GM19025 (cell line): ENCODE measurements at regions not wholly inside any gene's neighbourhood (a gene's known extent, or its start where the extent isn't known, plus 50 kb on each side); places are given as distances from the start of the nearest gene placed in this dataset.

Experiments
- ATAC-seq: cut with Tn5 transposase; IDR thresholded peaks from one replicate; pipeline ENCODE4 v1.9.1; 2021; ENCODE audit warnings: mild to moderate bottlenecking, low read depth, moderate library complexity; ENCODE audit not compliant: unreplicated experiment

GRCh38 chr1:87194271-87194774 is 134.4 kb upstream of the LMO4 start:
- ATAC-seq = no peak

DNA sequence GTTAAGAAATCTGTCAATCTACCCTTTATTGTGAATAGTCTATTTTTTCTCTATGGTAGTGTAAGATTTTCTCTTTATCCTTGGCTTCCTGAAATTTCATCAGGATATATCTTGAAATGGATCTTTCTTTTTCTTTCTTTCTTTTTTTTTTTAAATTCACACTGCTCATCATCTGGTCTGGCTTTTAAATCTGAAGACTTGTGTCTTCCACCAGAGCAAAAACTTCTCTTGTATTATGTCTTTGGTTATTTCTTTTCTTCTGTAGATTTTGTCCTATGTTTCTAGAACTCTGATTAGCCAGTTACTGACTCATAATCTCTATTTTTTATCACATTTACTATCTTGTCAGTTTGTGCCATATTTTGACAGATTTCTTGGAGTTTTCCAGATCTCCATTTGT is 133.8 kb upstream of the LMO4 start:
- ATAC-seq = no peak

GRCh38 chr1:87196110-87196827 is 132.4 kb upstream of the LMO4 start:
- ATAC-seq = no peak

GRCh38 chr1:87197156-87197555 is 131.5 kb upstream of the LMO4 start:
- ATAC-seq = no peak

DNA sequence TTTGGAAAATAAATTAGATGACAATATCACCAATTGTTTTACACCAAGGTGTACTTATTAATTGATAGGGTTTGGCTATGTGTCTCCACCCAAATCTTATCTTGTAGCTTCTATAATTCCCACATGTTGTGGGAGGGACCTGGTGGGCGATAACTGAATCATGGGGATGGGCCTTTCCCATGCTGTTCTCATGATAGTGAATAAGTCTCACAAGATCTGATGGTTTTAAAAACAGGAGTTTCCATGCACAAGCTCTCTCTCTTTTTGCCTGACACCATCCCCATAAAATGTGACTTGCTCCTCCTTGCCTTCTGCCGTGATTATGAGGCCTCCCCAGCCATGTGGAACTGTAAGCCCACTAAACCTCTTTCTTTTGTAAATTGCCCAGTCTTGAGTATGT is 131.0 kb upstream of the LMO4 start:
- ATAC-seq = no peak

DNA sequence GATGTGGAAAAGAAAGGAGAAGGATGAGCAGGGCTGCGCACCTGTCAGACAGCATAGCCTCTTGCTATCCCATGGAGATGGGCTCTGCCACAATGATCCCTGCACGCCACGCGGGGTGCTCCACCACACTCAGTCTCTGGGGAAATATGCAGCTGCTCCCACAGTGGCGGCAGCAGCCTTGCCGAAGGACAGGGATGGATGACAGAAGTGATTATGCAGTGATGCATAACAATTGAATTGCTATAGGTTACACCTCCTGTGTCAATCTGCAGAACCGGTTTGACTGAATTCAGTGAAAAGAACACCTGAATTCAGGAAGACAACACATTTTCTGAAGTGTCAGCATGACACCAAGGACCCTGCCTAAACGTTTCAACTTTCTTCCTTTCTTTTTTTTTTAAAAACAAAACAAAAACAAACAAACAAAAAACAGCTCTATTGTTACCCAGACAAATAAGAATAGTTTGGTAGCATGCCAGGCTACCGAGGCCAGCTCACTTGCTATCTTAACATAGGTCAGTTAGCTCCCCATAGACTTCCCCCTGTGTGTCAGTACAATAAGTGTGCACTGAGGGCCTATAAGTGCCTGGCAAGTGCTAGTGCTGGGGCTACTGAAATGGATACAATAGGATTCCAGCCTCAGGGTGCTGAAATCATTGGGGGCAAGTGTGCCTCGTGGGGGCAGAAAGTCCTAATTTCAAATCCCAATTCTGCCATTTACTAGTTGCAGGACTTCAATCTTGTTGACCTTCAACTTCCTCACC is 127.6 kb upstream of the LMO4 start:
- no peak for ATAC-seq

DNA sequence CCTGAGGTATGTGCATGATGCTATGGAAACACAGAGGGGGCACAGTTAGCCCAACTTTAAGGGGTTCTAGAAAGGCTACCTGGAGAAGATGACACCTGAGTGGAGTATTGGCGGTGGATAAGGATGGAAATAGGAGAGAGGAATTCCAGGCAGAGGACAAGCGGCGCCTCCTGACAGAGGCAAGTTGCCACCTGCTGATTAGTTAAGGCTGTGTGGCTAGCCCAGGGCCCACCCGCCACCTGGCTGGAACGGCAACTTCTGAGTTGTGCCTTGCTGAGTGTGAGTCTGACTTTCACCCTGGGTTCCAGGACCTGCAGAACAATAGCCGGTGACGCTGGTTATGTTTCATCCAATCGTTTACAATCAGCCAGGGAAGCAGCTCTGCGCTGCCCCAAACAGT is 126.9 kb upstream of the LMO4 start:
- ATAC-seq = no peak

DNA sequence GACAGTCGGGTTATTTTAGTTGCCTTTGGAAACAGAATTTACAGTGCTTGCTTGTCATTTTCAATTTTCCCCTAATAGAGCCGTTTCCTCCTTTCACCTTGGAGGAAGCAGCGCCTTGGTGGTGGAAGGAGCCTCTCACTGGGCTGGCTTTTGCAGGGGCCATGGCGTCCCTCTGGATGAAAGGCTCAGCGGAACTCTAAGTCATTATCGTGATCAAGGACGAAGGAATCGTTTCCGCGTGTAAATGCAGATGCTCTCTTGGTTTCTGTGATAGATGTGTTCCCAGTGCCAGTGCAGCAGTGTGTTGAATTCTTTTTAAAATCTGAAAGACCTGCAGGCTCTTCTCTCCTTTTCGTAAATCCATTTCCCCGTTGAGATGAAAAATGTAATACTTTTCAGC is 126.2 kb upstream of the LMO4 start:
- no peak for ATAC-seq

DNA sequence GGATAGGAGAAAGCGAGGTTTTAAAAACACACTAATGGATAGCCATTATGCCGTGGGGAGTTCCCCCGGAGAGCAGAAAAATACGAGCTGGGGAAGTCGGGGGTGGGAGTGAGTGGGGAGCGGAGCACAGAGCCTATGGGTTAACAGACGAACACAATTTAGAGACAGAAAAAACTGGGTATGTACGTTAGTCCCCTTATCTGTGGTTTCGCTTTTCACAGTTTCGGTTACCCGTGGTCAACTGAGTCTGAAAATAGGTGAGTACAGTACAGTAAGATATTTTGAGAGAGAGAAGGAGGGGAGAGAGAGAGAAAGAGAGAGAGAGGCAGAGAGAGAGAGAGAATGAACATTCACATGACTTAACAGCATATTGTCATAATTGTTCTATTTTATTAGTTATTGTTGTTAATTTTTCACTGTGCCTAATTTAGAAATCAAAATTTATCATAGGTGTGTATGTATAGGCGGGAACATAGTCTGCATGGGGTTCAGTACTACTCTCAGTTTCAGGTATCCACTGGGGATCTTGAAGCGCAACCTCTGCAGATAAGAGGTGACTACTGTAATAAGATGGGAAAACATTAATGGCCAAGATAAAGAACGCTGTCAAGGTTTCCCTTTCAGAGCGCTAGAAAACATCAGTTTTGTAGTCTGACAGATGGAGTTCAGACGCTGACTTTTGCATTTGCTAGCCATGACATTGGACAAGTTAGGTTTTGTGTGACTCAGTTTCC is 125.6 kb upstream of the LMO4 start:
- ATAC-seq = peak; percentile 87

GRCh38 chr1:87203904-87204303 is 124.8 kb upstream of the LMO4 start:
- no peak for ATAC-seq

- no peak for ATAC-seq
Observed at GRCh38 chr1:87204441-87204840, 124.2 kb upstream of the LMO4 start.

DNA sequence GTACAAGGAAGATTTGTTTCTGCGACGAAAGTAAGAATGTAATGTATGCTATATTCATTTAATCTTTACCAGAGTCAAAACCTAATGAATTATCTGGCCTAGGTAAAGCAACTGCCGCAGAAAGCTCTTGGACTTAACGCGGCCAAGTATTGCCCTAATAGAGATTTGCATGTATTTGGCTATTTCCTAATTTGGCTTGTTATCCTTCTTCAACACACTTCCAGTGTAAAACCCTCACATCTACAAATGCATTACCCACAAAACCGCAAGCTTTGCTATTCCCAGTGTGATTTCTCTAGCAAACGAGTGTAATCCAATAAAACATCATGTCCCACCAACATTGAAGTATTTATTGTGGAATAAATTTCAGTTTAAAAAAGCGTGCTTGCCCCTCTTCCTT is 123.8 kb upstream of the LMO4 start:
- no peak for ATAC-seq

- no peak for ATAC-seq
Observed at GRCh38 chr1:87206044-87206831, 122.4 kb upstream of the LMO4 start.

DNA sequence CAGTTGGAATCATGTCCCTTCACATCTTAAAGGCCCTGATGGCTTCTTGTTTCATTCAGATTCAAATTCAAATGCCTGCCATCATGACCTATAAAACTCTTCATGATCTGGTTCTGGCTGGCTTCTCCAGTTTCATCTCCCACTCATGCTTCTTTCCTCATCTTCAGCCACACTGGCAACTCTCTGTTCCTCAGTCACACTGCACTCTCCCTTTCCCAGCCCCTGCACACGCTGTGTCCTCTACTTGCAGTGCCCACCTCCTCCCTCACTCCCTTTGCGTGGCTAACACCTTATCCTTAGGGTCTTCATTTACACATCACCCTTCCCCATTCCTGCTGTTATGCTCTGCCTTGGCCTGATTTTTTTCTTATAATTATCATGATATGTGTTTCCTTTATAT is 120.6 kb upstream of the LMO4 start:
- no peak for ATAC-seq

GRCh38 chr1:87208931-87209330 is 119.7 kb upstream of the LMO4 start:
- ATAC-seq = no peak

- ATAC-seq = no peak
Observed at GRCh38 chr1:87210151-87210550, 118.5 kb upstream of the LMO4 start.

- ATAC-seq = no peak
Observed at GRCh38 chr1:87212431-87213134, 116.1 kb upstream of the LMO4 start.

- no peak for ATAC-seq
Observed at GRCh38 chr1:87213135-87213515, 115.6 kb upstream of the LMO4 start.

- ATAC-seq = no peak
Observed at GRCh38 chr1:87215592-87215991, 113.1 kb upstream of the LMO4 start.

DNA sequence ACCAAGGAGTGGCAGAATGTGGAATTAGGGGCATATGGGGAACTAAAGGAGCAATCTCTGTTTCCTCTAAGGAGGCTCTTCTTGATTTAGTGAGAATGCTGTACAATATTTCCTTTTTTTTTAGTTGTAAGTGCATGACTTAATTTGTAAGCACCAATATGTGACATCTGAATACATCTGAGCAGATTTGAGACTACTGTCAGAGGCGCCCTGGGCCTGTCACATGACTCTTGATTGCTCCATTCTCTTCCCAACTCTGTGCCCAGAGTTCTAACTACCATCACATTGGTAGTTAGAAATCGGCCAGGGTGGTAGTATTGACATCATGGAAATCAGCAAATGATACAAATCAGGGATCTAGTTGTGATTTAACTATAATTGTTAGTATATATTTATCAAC is 110.1 kb upstream of the LMO4 start:
- ATAC-seq = no peak
